A673 (cell line): ENCODE measurements at regions not wholly inside any gene's neighbourhood (a gene's known extent, or its start where the extent isn't known, plus 50 kb on each side); places are given as distances from the start of the nearest gene placed in this dataset.

Experiments used
- BruUV-seq: library from RNA; stranded (reverse); fragments of 400-500 nt; replicated peaks from 2 replicates; lab custom pipeline; 2021; lab: Mats Ljungman, UMichigan
- CTCF ChIA-PET: fragments of 300-600 bp; sonication (Branson Sonifier 250); formaldehyde crosslinking; loops from one replicate; lab custom pipeline; 2022; ENCODE audit warnings: antibody characterized with exemption; lab: Charles Lee
- POLR2A ChIA-PET: fragments of 300-600 bp; sonication (Branson Sonifier 250); formaldehyde crosslinking; loops from one replicate; lab custom pipeline; 2022; ENCODE audit warnings: antibody characterized with exemption; ENCODE audit not compliant: low non-redundant PET; lab: Charles Lee
- DNase-seq: peaks from one replicate; pipeline ENCODE4 v3.0.0-alpha.2; 2015; ENCODE audit warnings: low spot score
- H3K27ac ChIP-seq: fragments of 200-600 bp; sonication (generic); 2 replicates; pipeline ENCODE4 v1.5.1; 2016; ENCODE audit warnings: mixed run types, low read depth, mild to moderate bottlenecking, mixed read lengths, antibody characterized with exemption, low read length; ENCODE audit not compliant: poor library complexity, severe bottlenecking
- H3K27me3 ChIP-seq: fragments of 200-600 bp; sonication (generic); replicated peaks from 2 replicates; pipeline ENCODE4 v1.6.1; 2017; ENCODE audit warnings: mixed run types, low read depth, mild to moderate bottlenecking, mixed read lengths, antibody characterized with exemption, low read length; ENCODE audit not compliant: insufficient read depth, poor library complexity
- H3K36me3 ChIP-seq: fragments of 200-600 bp; sonication (generic); 2 replicates; pipeline ENCODE4 v1.6.1; 2016; ENCODE audit warnings: mixed run types, mild to moderate bottlenecking, mixed read lengths, antibody characterized with exemption, low read length; ENCODE audit not compliant: insufficient read depth, poor library complexity, severe bottlenecking
- H3K4me1 ChIP-seq: fragments of 200-600 bp; sonication (generic); 2 replicates; pipeline ENCODE4 v1.6.1; 2017; ENCODE audit warnings: mixed run types, mild to moderate bottlenecking, mixed read lengths, antibody characterized with exemption, low read length; ENCODE audit not compliant: insufficient read depth, poor library complexity, severe bottlenecking
- H3K4me3 ChIP-seq: fragments of 200-600 bp; sonication (generic); 2 replicates; pipeline ENCODE4 v1.5.1; 2016; ENCODE audit warnings: low read depth, mixed run types, mild to moderate bottlenecking, mixed read lengths, low read length; ENCODE audit not compliant: poor library complexity, severe bottlenecking
- H3K9me3 ChIP-seq: fragments of 200-600 bp; sonication (generic); 2 replicates; pipeline ENCODE4 v1.6.1; 2016; ENCODE audit warnings: mixed run types, low read depth, mild to moderate bottlenecking, mixed read lengths, antibody characterized with exemption, low read length; ENCODE audit not compliant: poor library complexity, severe bottlenecking
- EZH2 ChIP-seq: fragments of 200-600 bp; sonication (generic); IDR thresholded peaks from 2 replicates; pipeline ENCODE4 v1.6.1; 2017; ENCODE audit warnings: borderline replicate concordance, low read depth, mild to moderate bottlenecking, mixed read lengths, antibody characterized with exemption, low read length; ENCODE audit not compliant: poor library complexity, severe bottlenecking
- intact Hi-C: fragments of 100-400 bp; cut with micrococcal nuclease; formaldehyde crosslinking; loops from one replicate; pipeline ENCODE4 v1.10.0; 2022; ENCODE audit not compliant: unreplicated experiment
- TF ChIP-seq, protein P1 (sequence below): fragments of 300-800, 200-600 bp; sonication (generic); conservative IDR thresholded peaks from 2 replicates; pipeline ENCODE4 v1.5.1; 2017; ENCODE audit warnings: low read depth, mild to moderate bottlenecking, antibody characterized with exemption, low read length, moderate library complexity, mixed read lengths

DNA sequence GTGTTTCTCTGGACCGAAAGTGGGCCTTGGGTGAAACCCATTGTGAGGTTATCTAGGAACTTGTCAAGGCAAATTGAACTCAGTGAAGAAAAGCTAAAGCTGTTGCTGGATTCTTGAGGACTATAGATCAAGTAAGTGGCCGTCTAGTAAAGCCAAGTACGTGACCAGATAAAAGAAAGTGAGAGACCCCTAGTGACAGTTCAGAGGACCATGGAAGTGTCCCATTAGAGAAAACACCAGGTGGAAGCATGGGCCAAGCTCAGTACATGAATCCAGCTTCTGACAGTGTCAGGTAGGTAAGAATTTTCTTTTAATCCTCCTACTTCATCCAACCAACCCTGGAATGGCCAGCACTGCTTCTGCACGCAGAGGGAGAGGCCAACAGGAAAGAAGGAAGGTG is 349.3 kb upstream of the RGMA start:
- Histone ChIP-seq H3K27me3 (peaks cover 7% of the 10 kb centered on the region), H3K27ac (no peak overlapping the region), H3K36me3 (no peaks in the 10 kb centered on the region), H3K9me3 (no peaks in the 10 kb centered on the region), H3K4me3 (no peak overlapping the region), H3K4me1 (no peaks in the 10 kb centered on the region)
- POLR2A ChIA-PET: no interaction called here
- CTCF ChIA-PET: interaction anchor here (0.6 kb wide), 1 partner anchor 10 kb away, joined by 4 read pairs; no protein-coding TSS in a partner anchor
- TF ChIP-seq EZH2: no peak
- TF ChIP-seq, protein P1, sequence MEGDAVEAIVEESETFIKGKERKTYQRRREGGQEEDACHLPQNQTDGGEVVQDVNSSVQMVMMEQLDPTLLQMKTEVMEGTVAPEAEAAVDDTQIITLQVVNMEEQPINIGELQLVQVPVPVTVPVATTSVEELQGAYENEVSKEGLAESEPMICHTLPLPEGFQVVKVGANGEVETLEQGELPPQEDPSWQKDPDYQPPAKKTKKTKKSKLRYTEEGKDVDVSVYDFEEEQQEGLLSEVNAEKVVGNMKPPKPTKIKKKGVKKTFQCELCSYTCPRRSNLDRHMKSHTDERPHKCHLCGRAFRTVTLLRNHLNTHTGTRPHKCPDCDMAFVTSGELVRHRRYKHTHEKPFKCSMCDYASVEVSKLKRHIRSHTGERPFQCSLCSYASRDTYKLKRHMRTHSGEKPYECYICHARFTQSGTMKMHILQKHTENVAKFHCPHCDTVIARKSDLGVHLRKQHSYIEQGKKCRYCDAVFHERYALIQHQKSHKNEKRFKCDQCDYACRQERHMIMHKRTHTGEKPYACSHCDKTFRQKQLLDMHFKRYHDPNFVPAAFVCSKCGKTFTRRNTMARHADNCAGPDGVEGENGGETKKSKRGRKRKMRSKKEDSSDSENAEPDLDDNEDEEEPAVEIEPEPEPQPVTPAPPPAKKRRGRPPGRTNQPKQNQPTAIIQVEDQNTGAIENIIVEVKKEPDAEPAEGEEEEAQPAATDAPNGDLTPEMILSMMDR: no peak
- intact Hi-C loops: no loop called here
- BruUV-seq: no TSS peak
- no peak for DNase-seq

GRCh38 chr15:93432474-93432873 is 343.5 kb upstream of the RGMA start:
- CTCF ChIA-PET: no interaction called here
- TF ChIP-seq, protein P1: no peak
- no peak for TF ChIP-seq EZH2
- H3K27me3 ChIP-seq: no peaks in the 10 kb centered on the region
- no peaks in the 10 kb centered on the region for H3K9me3 ChIP-seq
- intact Hi-C loops: no loop called here
- no peak for DNase-seq
- no peaks in the 10 kb centered on the region for H3K36me3 ChIP-seq
- peaks cover 7% of the 10 kb centered on the region for H3K4me1 ChIP-seq
- H3K27ac ChIP-seq: no peak overlapping the region
- POLR2A ChIA-PET: no interaction called here
- no TSS peak for BruUV-seq
- H3K4me3 ChIP-seq: no peak overlapping the region

DNA sequence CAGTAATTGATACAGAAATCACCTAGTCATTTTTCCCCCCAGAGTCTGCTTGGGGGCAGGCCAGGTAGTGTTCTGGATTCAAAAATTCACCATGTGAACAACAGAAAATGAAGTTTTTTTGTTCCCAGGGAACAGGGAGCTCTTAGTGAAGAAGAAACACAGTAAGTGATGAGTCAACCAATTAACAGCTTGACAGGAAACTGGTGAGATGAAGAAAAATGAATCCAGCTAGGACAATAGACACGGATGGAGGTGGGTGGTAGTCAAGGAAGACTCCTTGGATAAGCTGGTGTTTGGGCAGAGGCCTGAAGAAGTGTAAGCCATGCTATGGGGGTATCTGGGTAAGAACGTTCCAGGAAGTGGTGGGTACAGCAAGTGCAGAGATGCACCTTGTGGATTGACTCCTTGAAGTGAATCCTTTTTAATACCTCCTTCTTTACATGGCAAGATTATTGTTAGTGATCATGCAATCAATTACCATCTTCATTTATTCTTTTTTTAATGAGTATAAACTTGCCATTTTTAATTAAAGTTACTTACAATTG is 339.9 kb upstream of the RGMA start:
- TF ChIP-seq, protein P1: no peak
- TF ChIP-seq EZH2: no peak
- BruUV-seq: no TSS peak
- H3K9me3 ChIP-seq: no peaks in the 10 kb centered on the region
- no peak overlapping the region for H3K4me3 ChIP-seq
- H3K27me3 ChIP-seq: no peaks in the 10 kb centered on the region
- ChIA-PET POLR2A (interaction anchor here (0.7 kb wide), 1 partner anchor 9 kb away, joined by 3 read pairs; no protein-coding TSS in a partner anchor), CTCF (no interaction called here)
- H3K27ac ChIP-seq: no peak overlapping the region
- peaks cover 7% of the 10 kb centered on the region for H3K4me1 ChIP-seq
- H3K36me3 ChIP-seq: no peaks in the 10 kb centered on the region
- DNase-seq: peak; percentile 77
- intact Hi-C loops: no loop called here
